GM23338 (cell line): ENCODE measurements at regions not wholly inside any gene's neighbourhood (a gene's known extent, or its start where the extent isn't known, plus 50 kb on each side); places are given as distances from the start of the nearest gene placed in this dataset.

Source experiments
- ATAC-seq: fragments of 200-7000 bp; cut with Tn5 transposase; 3 replicates; pipeline ENCODE4 v1.9.1; 2020
- DNase-seq: peaks from one replicate; pipeline ENCODE4 v3.0.0-alpha.2; 2015; ENCODE audit warnings: low spot score
- H2AFZ ChIP-seq: fragments of 200-600 bp; sonication (generic); 2 replicates; pipeline ENCODE4 v1.8.0; 2016; ENCODE audit warnings: antibody characterized with exemption, mild to moderate bottlenecking, moderate library complexity
- H3F3A ChIP-seq: fragments of 200-600 bp; sonication (generic); replicated peaks from 2 replicates; pipeline ENCODE4 v1.8.0; 2017; ENCODE audit warnings: antibody characterized with exemption, mixed run types, low read depth
- H3K27ac ChIP-seq: fragments of 200-600 bp; sonication (generic); 2 replicates; pipeline ENCODE4 v1.6.1; 2016; ENCODE audit warnings: low read depth
- H3K27me3 ChIP-seq: fragments of 200-600 bp; sonication (generic); 2 replicates; pipeline ENCODE4 v1.8.0; 2016; ENCODE audit warnings: mild to moderate bottlenecking, mixed run types, moderate library complexity; ENCODE audit not compliant: insufficient read depth
- H3K36me3 ChIP-seq: fragments of 200-600 bp; sonication (generic); 2 replicates; pipeline ENCODE4 v1.8.0; 2016; ENCODE audit warnings: mild to moderate bottlenecking; ENCODE audit not compliant: insufficient read depth
- H3K4me1 ChIP-seq: fragments of 200-600 bp; sonication (generic); 2 replicates; pipeline ENCODE4 v1.8.0; 2016; ENCODE audit warnings: mild to moderate bottlenecking, moderate library complexity; ENCODE audit not compliant: insufficient read depth
- H3K4me2 ChIP-seq: fragments of 200-600 bp; sonication (generic); 2 replicates; pipeline ENCODE4 v1.7.1; 2017; ENCODE audit warnings: mixed run types
- H3K4me3 ChIP-seq: fragments of 200-600 bp; sonication (generic); 2 replicates; pipeline ENCODE4 v1.6.1; 2016; ENCODE audit warnings: mixed run types
- H3K79me2 ChIP-seq: fragments of 200-600 bp; sonication (generic); replicated peaks from 2 replicates; pipeline ENCODE4 v1.8.0; 2017; ENCODE audit warnings: mild to moderate bottlenecking; ENCODE audit not compliant: insufficient read depth
- H3K9me2 ChIP-seq: fragments of 200-600 bp; sonication (generic); 2 replicates; pipeline ENCODE4 v1.8.0; 2017; ENCODE audit not compliant: insufficient read depth
- H4K20me1 ChIP-seq: fragments of 200-600 bp; sonication (generic); replicated peaks from 2 replicates; pipeline ENCODE4 v1.8.0; 2017; ENCODE audit warnings: mild to moderate bottlenecking; ENCODE audit not compliant: insufficient read depth
- H3K27ac Mint-ChIP-seq: 2 replicates; pipeline ENCODE4 v1.8.0; 2020; ENCODE audit warnings: inconsistent platforms, mild to moderate bottlenecking, moderate library complexity, mixed read lengths
- H3K27me3 Mint-ChIP-seq: 3 replicates; pipeline ENCODE4 v1.8.0; 2022; ENCODE audit warnings: low read depth, mild to moderate bottlenecking, moderate library complexity, mixed read lengths, inconsistent platforms; ENCODE audit not compliant: insufficient read depth, poor library complexity
- H3K36me3 Mint-ChIP-seq: 3 replicates; pipeline ENCODE4 v1.8.0; 2021; ENCODE audit warnings: low read depth, mild to moderate bottlenecking, inconsistent platforms, moderate library complexity, mixed read lengths
- H3K4me1 Mint-ChIP-seq: 3 replicates; pipeline ENCODE4 v1.8.0; 2020; ENCODE audit warnings: mild to moderate bottlenecking, inconsistent platforms, mixed read lengths
- H3K4me3 Mint-ChIP-seq: 3 replicates; pipeline ENCODE4 v1.8.0; 2021; ENCODE audit warnings: moderate library complexity, mild to moderate bottlenecking, inconsistent platforms, mixed read lengths
- H3K9me3 Mint-ChIP-seq: 3 replicates; pipeline ENCODE4 v1.8.0; 2020; ENCODE audit warnings: moderate library complexity, mild to moderate bottlenecking, inconsistent platforms, mixed read lengths
- CREB1 ChIP-seq: fragments of 250-450 bp; sonication (Bioruptor Pico); IDR thresholded peaks from 2 replicates; pipeline ENCODE4 v1.5.0; 2020; ENCODE audit warnings: low read depth, mild to moderate bottlenecking, moderate library complexity
- EZH2 ChIP-seq: fragments of 200-600 bp; sonication (generic); IDR thresholded peaks from one replicate; pipeline ENCODE4 v1.8.0; 2017; ENCODE audit warnings: antibody characterized with exemption, mild to moderate bottlenecking, low read depth; ENCODE audit not compliant: unreplicated experiment
- JUNB ChIP-seq: IDR thresholded peaks from one replicate; pipeline ENCODE4 v1.6.1; 2016; ENCODE audit warnings: antibody characterized with exemption; ENCODE audit not compliant: unreplicated experiment
- REST ChIP-seq: IDR thresholded peaks from one replicate; pipeline ENCODE4 v1.6.1; 2018; ENCODE audit warnings: antibody characterized with exemption; ENCODE audit not compliant: unreplicated experiment
- ZNF114 ChIP-seq: fragments of 250-450 bp; sonication (Bioruptor Pico); IDR thresholded peaks from 2 replicates; pipeline ENCODE4 v1.5.0; 2020; ENCODE audit warnings: mild to moderate bottlenecking, moderate library complexity
- ZNF331 ChIP-seq: fragments of 250-450 bp; sonication (Bioruptor Pico); IDR thresholded peaks from 2 replicates; pipeline ENCODE4 v1.5.0; 2020; ENCODE audit warnings: low read depth, mild to moderate bottlenecking, moderate library complexity
- ZNF462 ChIP-seq: fragments of 250-450 bp; sonication (Bioruptor Pico); IDR thresholded peaks from 2 replicates; pipeline ENCODE4 v1.5.0; 2020; ENCODE audit warnings: mild to moderate bottlenecking, moderate library complexity

DNA sequence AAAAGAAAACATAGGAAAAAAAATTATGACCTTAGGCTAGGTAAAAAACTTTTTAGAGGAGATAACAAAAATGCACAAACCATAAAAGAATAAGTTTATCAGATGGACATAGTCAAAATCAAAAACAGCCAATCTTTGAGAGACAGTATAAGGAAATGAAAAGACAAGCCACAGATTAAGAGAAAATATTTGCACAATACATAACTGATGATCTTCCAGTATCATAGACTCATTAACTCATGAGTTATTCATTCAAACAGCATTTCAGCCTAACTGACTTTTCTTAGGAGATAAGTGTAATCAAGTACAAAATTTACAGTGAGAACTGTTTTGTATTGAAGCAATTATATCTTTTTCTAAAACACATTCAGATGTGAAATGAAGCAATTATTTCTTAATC is 183.8 kb downstream of the FBXO8 start (continued):
- no peak for TF ChIP-seq ZNF462 (CRISPR knock-in tag)
- no peak for TF ChIP-seq ZNF331 (CRISPR knock-in tag)
- no peak for TF ChIP-seq CREB1
- TF ChIP-seq EZH2: no peak
- TF ChIP-seq ZNF114: no peak
- no peak for TF ChIP-seq REST

DNA sequence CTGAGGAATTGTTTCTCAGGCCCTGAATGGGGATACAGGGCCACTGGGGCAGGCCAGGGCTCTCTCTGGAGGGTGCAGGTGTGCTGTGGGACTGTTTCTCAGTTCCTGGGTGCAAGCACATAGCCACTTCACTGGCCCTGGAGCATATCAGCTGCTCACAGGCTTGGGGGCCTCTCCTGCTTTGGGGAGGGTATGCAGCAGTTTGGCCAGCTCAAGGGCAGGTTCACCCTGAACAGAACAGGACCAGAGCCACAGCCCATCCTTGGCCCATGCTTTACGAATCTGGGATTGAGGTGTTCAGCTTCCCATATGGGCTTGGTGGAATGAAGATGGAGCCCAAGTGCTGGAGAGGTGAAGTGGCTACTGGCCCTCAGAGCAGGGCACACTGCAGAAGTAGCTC is 186.5 kb downstream of the FBXO8 start:
- Histone ChIP-seq H4K20me1 (no peaks in the 10 kb centered on the region), H3K27ac (no peak overlapping the region), H3F3A (no peaks in the 10 kb centered on the region), H3K9me2 (no peaks in the 10 kb centered on the region), H2AFZ (no peak overlapping the region), H3K27me3 (no peaks in the 10 kb centered on the region), H3K4me1 (no peaks in the 10 kb centered on the region), H3K4me3 (no peak overlapping the region), H3K36me3 (no peaks in the 10 kb centered on the region), H3K4me2 (no peak overlapping the region), H3K79me2 (no peaks in the 10 kb centered on the region)
- H3K9me3 Mint-ChIP-seq: peaks cover 5% of the 10 kb centered on the region; the same call in 2 of the 3 replicates
- no peaks in the 10 kb centered on the region for H3K27me3 Mint-ChIP-seq
- DNase-seq (no peak), ATAC-seq (no peak)
- H3K4me1 Mint-ChIP-seq: no peaks in the 10 kb centered on the region
- H3K36me3 Mint-ChIP-seq: no peaks in the 10 kb centered on the region
- H3K27ac Mint-ChIP-seq: no peak overlapping the region
- no peak overlapping the region for H3K4me3 Mint-ChIP-seq
- TF ChIP-seq EZH2 (no peak), ZNF462 (CRISPR knock-in tag) (no peak), JUNB (no peak)
